ENCODE measurements at regions not wholly inside any gene's neighbourhood (a gene's known extent, or its start where the extent isn't known, plus 50 kb on each side); places are given as distances from the start of the nearest gene placed in this dataset.

DNA sequence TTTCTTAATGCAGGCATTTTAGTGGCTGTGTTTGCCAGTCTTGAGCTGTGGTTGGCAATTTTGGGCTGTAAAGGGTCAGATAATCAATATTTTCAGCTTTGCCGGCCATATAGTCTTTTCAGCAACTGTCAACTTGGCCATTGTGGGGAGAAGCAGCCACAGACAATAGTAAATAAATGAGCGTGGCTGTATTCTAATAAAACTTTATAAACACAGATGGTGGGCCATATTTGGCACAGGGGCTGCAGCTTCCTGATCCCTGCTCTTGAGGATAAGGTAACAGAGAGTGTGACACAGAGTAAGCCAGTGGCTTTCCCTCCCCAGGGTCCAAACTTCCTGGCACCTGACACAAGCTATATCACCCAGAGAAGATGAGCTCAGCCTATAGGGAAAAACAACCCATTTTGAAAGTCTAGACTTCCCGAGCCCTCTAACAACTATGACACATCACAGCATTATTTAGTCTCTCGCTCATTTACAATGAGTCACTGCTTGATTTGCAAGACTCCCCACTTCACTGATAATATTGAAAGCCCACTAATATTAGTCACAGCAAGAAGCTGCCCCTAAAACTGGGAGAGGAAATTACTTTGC, 163.1 kb upstream of the TMPO start:
- H3K4me3 ChIP-seq (ENCODE audit: low read depth, low read length): no peak overlapping the region
- DNase-seq (ENCODE audit: low read depth): peak; percentile 89
- no peak for TF ChIP-seq CTCF (conservative IDR thresholded peaks at IDR 0.05; ENCODE audit: low read depth, low read length)

- no peak for TF ChIP-seq CTCF (conservative IDR thresholded peaks at IDR 0.05; ENCODE audit: low read depth, low read length)
- DNase-seq (ENCODE audit: low read depth): peak; percentile 36
- H3K4me3 ChIP-seq (ENCODE audit: low read depth, low read length): no peak overlapping the region
These were observed 162.6 kb upstream of the TMPO start for GRCh38 chr12:98352835-98353234.

DNA sequence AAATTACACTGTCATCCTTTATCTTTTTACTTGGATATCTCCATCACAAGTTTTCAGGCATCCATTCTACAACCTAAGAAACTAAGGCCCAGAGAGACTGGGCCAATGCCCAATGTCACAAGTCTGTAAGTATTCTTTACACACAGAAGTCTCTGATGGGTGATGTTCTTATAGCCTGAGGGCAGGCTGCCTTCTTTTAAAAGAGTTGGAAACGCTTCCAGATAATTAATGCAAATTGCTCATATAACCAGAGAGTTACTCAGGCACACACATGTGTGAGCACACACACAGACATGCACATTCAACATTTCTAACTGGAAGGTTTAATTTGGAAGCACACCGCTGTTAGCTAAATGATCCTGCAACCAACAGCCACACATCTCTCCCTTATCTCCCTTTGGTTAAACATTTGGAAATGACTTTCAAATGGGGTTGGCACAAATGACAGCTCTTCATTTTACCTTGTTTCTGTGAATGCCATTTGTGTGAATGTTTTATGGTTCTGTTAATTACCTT, 160.8 kb upstream of the TMPO start:
- DNase-seq (ENCODE audit: low read depth): no peak
- TF ChIP-seq CTCF (conservative IDR thresholded peaks at IDR 0.05; ENCODE audit: low read depth, low read length): no peak

DNA sequence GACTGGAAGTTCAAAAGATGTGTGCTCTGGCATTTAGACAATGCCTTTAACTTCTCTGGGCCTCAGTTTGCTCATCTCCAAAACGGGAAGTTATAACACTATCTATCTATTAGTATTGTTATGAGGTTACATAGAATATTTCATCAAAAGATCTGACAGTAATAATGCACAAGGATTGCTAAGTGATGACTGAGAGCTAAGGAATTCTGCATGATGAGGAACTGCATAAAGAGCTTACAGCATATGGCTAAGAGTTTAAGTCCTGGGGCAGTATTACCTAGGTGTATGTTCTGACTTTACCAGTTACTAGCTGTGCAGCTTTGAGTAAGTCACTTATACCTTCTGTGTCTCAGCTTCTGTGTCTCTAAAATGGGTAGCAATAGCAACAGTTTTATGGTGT, 160.1 kb upstream of the TMPO start:
- H3K4me3 ChIP-seq (ENCODE audit: low read depth, low read length): no peak overlapping the region
- DNase-seq (ENCODE audit: low read depth): peak; percentile 67
- no peak for TF ChIP-seq CTCF (conservative IDR thresholded peaks at IDR 0.05; ENCODE audit: low read depth, low read length)

More for the DNA sequence above, 160.8 kb upstream of the TMPO start:
- H3K4me3 ChIP-seq (ENCODE audit: low read depth, low read length): no peak overlapping the region

DNA sequence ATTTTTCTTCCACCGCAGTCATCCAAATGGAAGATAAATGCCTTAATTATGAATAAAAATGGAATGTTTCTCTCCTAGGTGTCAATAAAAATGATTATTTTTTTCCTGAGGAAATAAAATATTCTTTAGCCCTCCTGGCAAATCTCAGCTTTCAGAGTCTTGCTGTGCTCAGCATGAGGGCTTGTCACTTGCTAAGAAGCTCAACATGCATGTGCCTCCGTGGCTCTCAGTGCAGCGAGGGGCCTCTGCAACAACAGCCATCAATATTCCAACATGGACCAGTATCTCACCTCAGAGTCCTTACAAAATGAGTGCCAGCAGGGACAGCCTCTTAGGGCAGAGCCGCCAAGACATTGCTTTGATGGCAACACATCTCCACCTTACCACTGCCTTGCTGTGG, 159.5 kb upstream of the TMPO start:
- DNase-seq (ENCODE audit: low read depth): no peak
- no peak overlapping the region for H3K4me3 ChIP-seq (ENCODE audit: low read depth, low read length)
- TF ChIP-seq CTCF (conservative IDR thresholded peaks at IDR 0.05; ENCODE audit: low read depth, low read length): no peak

- H3K4me3 ChIP-seq (ENCODE audit: low read depth, low read length): no peak overlapping the region
- DNase-seq (ENCODE audit: low read depth): no peak
- no peak for TF ChIP-seq CTCF (conservative IDR thresholded peaks at IDR 0.05; ENCODE audit: low read depth, low read length)
These were observed 157.2 kb upstream of the TMPO start for GRCh38 chr12:98358144-98358543.

DNA sequence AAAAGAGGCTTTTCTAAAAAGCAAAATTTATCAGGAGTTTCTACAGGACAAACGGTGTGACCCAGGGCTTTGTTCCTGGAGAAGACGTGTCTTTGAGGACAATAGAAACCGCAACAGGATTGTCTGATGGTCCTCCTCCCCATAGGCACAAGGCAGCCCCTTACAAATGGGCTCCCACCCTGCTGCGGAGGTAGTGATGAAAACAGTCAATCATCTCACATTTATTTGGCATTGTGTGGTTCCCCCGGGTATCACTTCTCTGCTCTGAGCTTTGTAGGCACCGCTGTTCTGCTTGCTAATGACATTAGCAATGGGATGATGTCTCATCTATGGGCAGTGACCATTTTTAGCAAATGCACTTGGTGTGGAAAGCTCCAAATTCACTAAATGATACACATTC, 155.5 kb upstream of the TMPO start:
- H3K4me3 ChIP-seq (ENCODE audit: low read depth, low read length): no peak overlapping the region
- no peak for TF ChIP-seq CTCF (conservative IDR thresholded peaks at IDR 0.05; ENCODE audit: low read depth, low read length)
- DNase-seq (ENCODE audit: low read depth): no peak
